H9 (cell line): ENCODE measurements at regions not wholly inside any gene's neighbourhood (a gene's known extent, or its start where the extent isn't known, plus 50 kb on each side); places are given as distances from the start of the nearest gene placed in this dataset.
"Not testable (repeated sequence)": the region's sequence is repeated elsewhere in the genome, so short reads cannot be mapped to it uniquely, and the experiment has no call there.

ENCODE experiments used
- DNase-seq: peaks from one replicate; pipeline ENCODE4 v3.0.0-alpha.2; 2017
- H2AFZ ChIP-seq: one replicate; pipeline ENCODE4 v1.6.1; 2013; ENCODE audit warnings: mild to moderate bottlenecking, low read length, control low read depth, moderate library complexity
- H2AK5ac ChIP-seq: 2 replicates; pipeline ENCODE4 v1.6.1; 2013; ENCODE audit warnings: low read length, control low read depth, mixed read lengths; ENCODE audit not compliant: insufficient read length
- H2BK120ac ChIP-seq: one replicate; pipeline ENCODE4 v1.6.1; 2013; ENCODE audit warnings: low read depth, mild to moderate bottlenecking, low read length, control low read depth, inconsistent platforms; ENCODE audit not compliant: poor library complexity, severe bottlenecking
- H2BK12ac ChIP-seq: 2 replicates; pipeline ENCODE4 v1.6.1; 2013; ENCODE audit warnings: low read length, control low read depth, mixed read lengths, low read depth; ENCODE audit not compliant: insufficient read length
- H2BK15ac ChIP-seq: 2 replicates; pipeline ENCODE4 v1.6.1; 2013; ENCODE audit warnings: low read depth, low read length, control low read depth
- H2BK20ac ChIP-seq: one replicate; pipeline ENCODE4 v1.6.1; 2013; ENCODE audit warnings: low read depth, mild to moderate bottlenecking, low read length, control low read depth, inconsistent platforms; ENCODE audit not compliant: poor library complexity, severe bottlenecking
- H2BK5ac ChIP-seq: 2 replicates; pipeline ENCODE4 v1.6.1; 2013; ENCODE audit warnings: low read length, control low read depth, mixed read lengths; ENCODE audit not compliant: insufficient read length
- H3K14ac ChIP-seq: 2 replicates; pipeline ENCODE4 v1.6.1; 2013; ENCODE audit warnings: low read length, control low read depth; ENCODE audit not compliant: insufficient read depth
- H3K18ac ChIP-seq: 2 replicates; pipeline ENCODE4 v1.6.1; 2013; ENCODE audit warnings: low read depth, mild to moderate bottlenecking, mixed read lengths, low read length, control low read depth; ENCODE audit not compliant: insufficient read length
- H3K23ac ChIP-seq: 2 replicates; pipeline ENCODE4 v1.6.1; 2013; ENCODE audit warnings: low read length, control low read depth, mixed read lengths, low read depth; ENCODE audit not compliant: insufficient read length
- H3K23me2 ChIP-seq: 2 replicates; pipeline ENCODE4 v1.6.1; 2013; ENCODE audit warnings: low read depth, mild to moderate bottlenecking, mixed read lengths, low read length, control low read depth; ENCODE audit not compliant: insufficient read length, poor library complexity, severe bottlenecking
- H3K27ac ChIP-seq: 2 replicates; pipeline ENCODE4 v1.5.1; 2013; ENCODE audit warnings: low read length, control low read depth, mixed read lengths, low read depth; ENCODE audit not compliant: insufficient read length
- H3K27me3 ChIP-seq: 2 replicates; pipeline ENCODE4 v1.6.1; 2013; ENCODE audit warnings: low read length, control low read depth, inconsistent platforms; ENCODE audit not compliant: insufficient read depth
- H3K4ac ChIP-seq: 2 replicates; pipeline ENCODE4 v1.6.1; 2013; ENCODE audit warnings: low read depth, mild to moderate bottlenecking, control low read depth, inconsistent platforms, low read length, moderate library complexity
- H3K4me1 ChIP-seq: 2 replicates; pipeline ENCODE4 v1.6.1; 2013; ENCODE audit warnings: low read length, control low read depth, inconsistent platforms; ENCODE audit not compliant: insufficient read depth
- H3K4me2 ChIP-seq: 2 replicates; pipeline ENCODE4 v1.6.1; 2013; ENCODE audit warnings: low read length, control low read depth, mixed read lengths; ENCODE audit not compliant: insufficient read length, insufficient read depth
- H3K56ac ChIP-seq: 2 replicates; pipeline ENCODE4 v1.6.1; 2013; ENCODE audit warnings: low read depth, mild to moderate bottlenecking, mixed read lengths, low read length, control low read depth; ENCODE audit not compliant: insufficient read length
- H3K79me1 ChIP-seq: 2 replicates; pipeline ENCODE4 v1.6.1; 2013; ENCODE audit warnings: low read depth, mild to moderate bottlenecking, moderate library complexity, low read length, control low read depth, inconsistent platforms; ENCODE audit not compliant: insufficient read depth, poor library complexity, severe bottlenecking
- H3K79me2 ChIP-seq: 2 replicates; pipeline ENCODE4 v1.6.1; 2013; ENCODE audit warnings: low read length, control low read depth, inconsistent platforms; ENCODE audit not compliant: insufficient read depth
- H3K9ac ChIP-seq: 2 replicates; pipeline ENCODE4 v1.6.1; 2013; ENCODE audit warnings: low read length, control low read depth, mixed read lengths; ENCODE audit not compliant: insufficient read length; ENCODE audit errors: extremely low read depth
- H3K9me3 ChIP-seq: one replicate; pipeline ENCODE4 v1.6.1; 2013; ENCODE audit warnings: low read depth, low read length, inconsistent platforms; ENCODE audit not compliant: control insufficient read depth
- H3T11ph ChIP-seq: one replicate; pipeline ENCODE4 v1.6.1; 2013; ENCODE audit warnings: mild to moderate bottlenecking, low read length, control low read depth, inconsistent platforms
- H4K20me1 ChIP-seq: one replicate; pipeline ENCODE4 v1.6.1; 2013; ENCODE audit not compliant: control insufficient read depth, insufficient read length, insufficient read depth
- H4K5ac ChIP-seq: 2 replicates; pipeline ENCODE4 v1.6.1; 2013; ENCODE audit warnings: low read depth, mild to moderate bottlenecking, mixed read lengths, low read length, control low read depth; ENCODE audit not compliant: insufficient read length
- H4K8ac ChIP-seq: replicated peaks from 2 replicates; pipeline ENCODE4 v1.6.1; 2013; ENCODE audit warnings: low read length, control low read depth, mixed read lengths, low read depth; ENCODE audit not compliant: insufficient read length
- H4K91ac ChIP-seq: 2 replicates; pipeline ENCODE4 v1.6.1; 2013; ENCODE audit warnings: low read depth, mild to moderate bottlenecking, moderate library complexity, mixed read lengths, low read length, control low read depth; ENCODE audit not compliant: insufficient read length
- H3K27ac Mint-ChIP-seq, 3 experiments: 2 replicates in 2 of 3; 3 replicates in 1 of 3; pipeline ENCODE4 v1.8.0; 2020 to 2021; ENCODE audit warnings: mixed read lengths in 3 of 3, mild to moderate bottlenecking in 1 of 3, moderate library complexity in 1 of 3
- H3K27me3 Mint-ChIP-seq: 2 replicates; pipeline ENCODE4 v1.8.0; 2021; ENCODE audit warnings: low read depth, mild to moderate bottlenecking, moderate library complexity, mixed read lengths
- H3K36me3 Mint-ChIP-seq, 3 experiments: 2 replicates in 2 of 3; 3 replicates in 1 of 3; pipeline ENCODE4 v1.8.0; 2020 to 2021; ENCODE audit warnings: low read depth in 3 of 3, mixed read lengths in 3 of 3; ENCODE audit not compliant: insufficient read depth in 1 of 3
- H3K4me1 Mint-ChIP-seq, 2 experiments: 2 replicates each; pipeline ENCODE4 v1.8.0; 2020; ENCODE audit warnings: mixed read lengths in 2 of 2
- H3K4me3 Mint-ChIP-seq, 2 experiments: 2 replicates in 1 of 2; 3 replicates in 1 of 2; pipeline ENCODE4 v1.8.0; 2020 to 2021; ENCODE audit warnings: mild to moderate bottlenecking in 2 of 2, mixed read lengths in 2 of 2, moderate library complexity in 1 of 2
- H3K9me3 Mint-ChIP-seq, 2 experiments: 2 replicates in 1 of 2; 3 replicates in 1 of 2; pipeline ENCODE4 v1.8.0; 2020; ENCODE audit warnings: mild to moderate bottlenecking in 2 of 2, mixed read lengths in 2 of 2, moderate library complexity in 1 of 2
- CTCF ChIP-seq: fragments of 200-600 bp; sonication (generic); conservative IDR thresholded peaks from 3 replicates; pipeline ENCODE4 v1.8.0; 2021; ENCODE audit warnings: antibody characterized with exemption, mild to moderate bottlenecking
- WGBS: extraction: QIAGEN DNeasy Blood & Tissue Kit; methylation state at CpG from one replicate; pipeline ENCODE4 v1.1.7; 2013; ENCODE audit warnings: missing lambda C conversion rate, low lambda C conversion rate, mixed read lengths; ENCODE audit not compliant: insufficient read length; ENCODE audit errors: extremely low coverage; 5-methylcytosine and 5-hydroxymethylcytosine counted together

GRCh38 chrX:113790987-113791386 lies 792.9 kb upstream of the HTR2C start:
- Histone ChIP-seq H2AFZ (no peak overlapping the region), H3K79me2 (no peaks in the 10 kb centered on the region), H4K20me1 (no peaks in the 10 kb centered on the region), H3K23ac (no peak overlapping the region), H3K27me3 (no peaks in the 10 kb centered on the region; the same call in 1 of the 2 replicates), H3K14ac (no peak overlapping the region), H2AK5ac (no peak overlapping the region), H3K9me3 (no peaks in the 10 kb centered on the region), H3K9ac (no peak overlapping the region), H4K5ac (no peak overlapping the region), H2BK15ac (no peak overlapping the region), H2BK120ac (no peak overlapping the region), H3K4ac (no peak overlapping the region), H4K8ac (no peak overlapping the region), H4K91ac (no peak overlapping the region), H3K56ac (no peak overlapping the region), H3K23me2 (no peaks in the 10 kb centered on the region), H3K18ac (no peak overlapping the region), H2BK12ac (no peak overlapping the region), H3K4me2 (no peak overlapping the region), H2BK20ac (no peak overlapping the region), H3T11ph (no peak overlapping the region), H3K27ac (no peak overlapping the region), H3K4me1 (no peaks in the 10 kb centered on the region; the same call in 1 of the 2 replicates), H3K79me1 (no peaks in the 10 kb centered on the region), H2BK5ac (no peak overlapping the region)
- TF ChIP-seq CTCF = no peak
- no CpG with 5 or more reads among the region's 1 CpG for WGBS
- Mint-ChIP-seq H3K36me3 (peaks cover 5 to 10% (median 5%) of the 10 kb centered on the region in 3 experiments; a peak in 6 of 7 replicates), H3K27me3 (no peaks in the 10 kb centered on the region), H3K27ac (no peak overlapping the region), H3K4me3 (no peak overlapping the region), H3K9me3 (peaks cover 1 to 2% of the 10 kb centered on the region in 2 experiments; a peak in 4 of 5 replicates), H3K4me1 (peaks cover 34 to 39% of the 10 kb centered on the region in 2 experiments)
- DNase-seq = no peak

- not testable (repeated sequence) for DNase-seq, H3K4me2 ChIP-seq, H3K27ac ChIP-seq, H3K4ac ChIP-seq, H2AFZ ChIP-seq, H3K27me3 Mint-ChIP-seq, H4K91ac ChIP-seq, H3K9me3 Mint-ChIP-seq, H3K27ac Mint-ChIP-seq, H3T11ph ChIP-seq, H3K79me1 ChIP-seq, H3K4me3 Mint-ChIP-seq, H4K20me1 ChIP-seq, H3K36me3 Mint-ChIP-seq, H2BK120ac ChIP-seq, H4K8ac ChIP-seq, H2AK5ac ChIP-seq, H2BK5ac ChIP-seq, H2BK12ac ChIP-seq, H3K23me2 ChIP-seq, H3K18ac ChIP-seq, H3K23ac ChIP-seq, H2BK20ac ChIP-seq, H3K9ac ChIP-seq, H3K14ac ChIP-seq, H3K9me3 ChIP-seq, H3K56ac ChIP-seq, H2BK15ac ChIP-seq, H3K27me3 ChIP-seq, H3K79me2 ChIP-seq, H4K5ac ChIP-seq, H3K4me1 ChIP-seq
- WGBS = no CpG with 5 or more reads among the region's 6 CpGs
- peaks cover 10 to 12% of the 10 kb centered on the region in 2 experiments; a peak in 3 of 4 replicates for H3K4me1 Mint-ChIP-seq
Measured at GRCh38 chrX:113784754-113785153, 799.1 kb upstream of the HTR2C start.
